ENCODE measurements at regions not wholly inside any gene's neighbourhood (a gene's known extent, or its start where the extent isn't known, plus 50 kb on each side); places are given as distances from the start of the nearest gene placed in this dataset.

DNA sequence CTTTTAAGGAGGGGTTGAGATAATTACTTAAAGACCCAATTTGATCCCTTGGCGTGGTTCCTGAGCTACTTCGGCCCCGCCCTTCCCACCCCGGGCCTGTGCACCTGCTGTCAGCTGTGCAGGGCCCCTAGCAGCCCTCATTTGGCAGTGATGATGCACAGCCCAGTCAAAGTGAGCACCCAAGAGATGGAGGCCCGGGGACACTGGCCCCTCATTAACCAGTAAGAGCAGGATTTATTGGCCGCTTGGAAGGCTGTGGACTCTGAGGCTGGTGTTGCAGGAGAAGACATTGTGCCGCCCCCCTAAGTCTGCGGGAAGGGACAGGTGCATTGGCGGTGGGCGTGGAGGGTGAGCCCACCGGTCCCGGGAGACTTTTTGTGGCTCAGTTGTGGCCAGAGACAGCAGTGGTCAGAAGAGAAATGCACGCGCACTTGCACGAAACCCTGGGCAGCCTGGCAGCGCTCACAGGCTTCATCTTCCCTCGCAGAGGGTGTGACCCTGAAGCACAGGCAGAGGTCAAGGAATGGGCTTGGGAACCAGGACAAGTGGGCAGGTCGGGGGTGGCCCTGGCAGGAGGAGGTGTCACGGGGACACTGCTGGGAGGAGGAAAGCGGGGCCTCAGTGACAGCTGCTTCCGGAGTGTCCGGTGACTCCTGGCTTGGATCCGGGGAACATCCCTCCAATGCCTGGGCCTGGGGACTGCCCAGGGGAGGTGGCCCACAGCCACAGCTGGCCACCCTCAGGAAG is 74.0 kb upstream of the RXRA start:
- intact Hi-C loops (cut with DNase I) = no loop called here
- 65 to 73% methylated on average over 23 of the region's 23 CpGs for WGBS, 2 donors
- H3K36me3 ChIP-seq = no peaks in the 10 kb centered on the region
- no peaks in the 10 kb centered on the region for H3K9me3 ChIP-seq
- no peak overlapping the region for H3K4me3 ChIP-seq
- peak in 1 of 6 donors; percentile 9 for DNase-seq
- H3K27me3 ChIP-seq = no peaks in the 10 kb centered on the region
- no peak for TF ChIP-seq CTCF (IDR thresholded peaks at IDR 0.05)
- FAIRE-seq = no peak
- H3K27ac ChIP-seq = no peak overlapping the region
- no peaks in the 10 kb centered on the region for H3K4me1 ChIP-seq
- ATAC-seq = peak in 1 of 4 donors; percentile 11

- Histone ChIP-seq H3K36me3 (no peaks in the 10 kb centered on the region), H3K27me3 (no peaks in the 10 kb centered on the region), H3K4me1 (no peaks in the 10 kb centered on the region), H3K27ac (no peak overlapping the region), H3K4me3 (no peak overlapping the region), H3K9me3 (no peaks in the 10 kb centered on the region)
- 49 to 65% methylated on average over 4 of the region's 4 CpGs for WGBS, 2 donors
- no peak for TF ChIP-seq CTCF (IDR thresholded peaks at IDR 0.05)
- intact Hi-C loops (cut with DNase I) = no loop called here
- DNase-seq (no peak), FAIRE-seq (no peak), ATAC-seq (no peak)
These were observed 72.5 kb upstream of the RXRA start for GRCh38 chr9:134253606-134254205.

DNA sequence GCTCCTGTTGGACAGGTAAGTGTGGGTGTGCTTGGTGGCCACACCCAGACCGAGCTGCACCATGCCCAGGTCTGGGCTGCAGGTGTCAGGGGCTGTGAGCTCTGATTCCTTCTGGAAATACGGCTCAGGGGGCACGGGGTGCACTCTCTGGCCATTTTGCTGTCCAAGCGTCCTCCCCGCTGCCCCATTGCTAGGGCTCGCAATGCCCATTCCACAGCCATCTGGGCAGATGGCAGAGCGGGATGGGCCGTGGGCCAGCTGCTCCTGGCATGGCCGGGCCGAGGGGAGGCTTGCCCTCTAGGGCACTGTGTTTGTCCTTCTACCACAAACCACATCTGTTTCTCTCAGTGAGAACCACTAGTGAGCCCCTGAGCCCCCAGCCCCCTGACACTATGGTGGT is 67.9 kb upstream of the RXRA start:
- no peaks in the 10 kb centered on the region for H3K36me3 ChIP-seq
- H3K27me3 ChIP-seq = no peaks in the 10 kb centered on the region
- 70 to 76% methylated on average over 10 of the region's 10 CpGs for WGBS, 2 donors
- peak in 2 of 6 donors; percentile 22 to 58 for DNase-seq
- no peak overlapping the region for H3K4me3 ChIP-seq
- ATAC-seq = peak in 1 of 4 donors; percentile 38
- no peak for TF ChIP-seq CTCF (IDR thresholded peaks at IDR 0.05)
- no peaks in the 10 kb centered on the region for H3K4me1 ChIP-seq
- no peaks in the 10 kb centered on the region for H3K9me3 ChIP-seq
- intact Hi-C loops (cut with DNase I) = no loop called here
- no peak overlapping the region for H3K27ac ChIP-seq
- FAIRE-seq = no peak

- 37 to 44% methylated on average over 10 to 11 of the region's 11 CpGs for WGBS, 2 donors
- Histone ChIP-seq H3K4me1 (no peaks in the 10 kb centered on the region), H3K27me3 (no peaks in the 10 kb centered on the region), H3K4me3 (no peak overlapping the region), H3K27ac (no peak overlapping the region), H3K9me3 (no peaks in the 10 kb centered on the region), H3K36me3 (no peaks in the 10 kb centered on the region)
- TF ChIP-seq CTCF (IDR thresholded peaks at IDR 0.05) = no peak
- no peak for FAIRE-seq
- peak in 4 of 6 donors; percentile 36 to 82 (median 61) for DNase-seq
- intact Hi-C loops (cut with DNase I) = no loop called here
- peak; percentile 43 to 80 (median 66) for ATAC-seq
These were observed 67.3 kb upstream of the RXRA start for GRCh38 chr9:134258828-134259546.

All from pancreas (tissue), 10 donors.